ENCODE measurements at regions not wholly inside any gene's neighbourhood (a gene's known extent, or its start where the extent isn't known, plus 50 kb on each side); places are given as distances from the start of the nearest gene placed in this dataset. TPM values are rescaled to one million over a fixed set of nuclear protein-coding genes. Genes with fewer than 3 reads are reported as not detected.

DNA sequence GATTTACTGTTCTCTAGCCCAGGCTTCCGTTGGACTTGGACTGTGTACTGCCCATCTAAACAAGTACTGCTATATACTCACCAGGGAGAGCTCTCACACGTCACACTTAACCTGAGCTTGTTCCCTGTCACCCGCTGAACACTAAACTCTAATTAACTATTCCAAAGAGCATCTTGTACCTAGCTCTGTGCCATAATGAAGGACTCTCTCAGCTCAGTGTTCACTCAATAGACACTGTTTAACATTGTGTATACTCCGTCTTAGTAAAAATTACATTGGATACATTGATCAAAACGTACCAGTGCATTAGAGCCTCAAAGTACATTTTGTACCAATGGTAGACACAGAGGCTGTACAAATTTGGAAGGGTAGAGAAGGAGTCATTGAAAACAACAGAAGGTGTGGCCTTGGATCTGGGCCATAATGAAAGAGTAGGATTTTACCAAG is 55.4 kb upstream of the EPHA7 start:
- Histone ChIP-seq H3K4me2 (no peak overlapping the region), H3K79me2 (no peaks in the 10 kb centered on the region), H3K27ac (no peak overlapping the region), H3K9me3 (ENCODE audit: low read depth) (no peaks in the 10 kb centered on the region), H3K9me2 (replicated peaks; ENCODE audit: insufficient read depth) (no peaks in the 10 kb centered on the region), H2AFZ (no peak overlapping the region), H3K27me3 (no peaks in the 10 kb centered on the region), H3K4me3 (no peak overlapping the region), H3K4me1 (ENCODE audit: insufficient read depth) (no peaks in the 10 kb centered on the region), H3K36me3 (replicated peaks; ENCODE audit: insufficient read depth, low read depth) (no peaks in the 10 kb centered on the region), H4K20me1 (ENCODE audit: insufficient read depth, poor library complexity, severe bottlenecking) (no peaks in the 10 kb centered on the region)
- WGBS (ENCODE audit: low lambda C conversion rate, missing lambda C conversion rate), result 72% methylated on average over 5 of the region's 5 CpGs
- DNase-seq (ENCODE audit: low spot score), result peak; percentile 35
- no peak for TF ChIP-seq EZH2phosphoT487 (IDR thresholded peaks at IDR 0.05; ENCODE audit: low read depth, severe bottlenecking, unreplicated experiment)
- no peak for TF ChIP-seq EZH2 (IDR thresholded peaks at IDR 0.05; ENCODE audit: borderline replicate concordance)
- TF ChIP-seq, protein P1, sequence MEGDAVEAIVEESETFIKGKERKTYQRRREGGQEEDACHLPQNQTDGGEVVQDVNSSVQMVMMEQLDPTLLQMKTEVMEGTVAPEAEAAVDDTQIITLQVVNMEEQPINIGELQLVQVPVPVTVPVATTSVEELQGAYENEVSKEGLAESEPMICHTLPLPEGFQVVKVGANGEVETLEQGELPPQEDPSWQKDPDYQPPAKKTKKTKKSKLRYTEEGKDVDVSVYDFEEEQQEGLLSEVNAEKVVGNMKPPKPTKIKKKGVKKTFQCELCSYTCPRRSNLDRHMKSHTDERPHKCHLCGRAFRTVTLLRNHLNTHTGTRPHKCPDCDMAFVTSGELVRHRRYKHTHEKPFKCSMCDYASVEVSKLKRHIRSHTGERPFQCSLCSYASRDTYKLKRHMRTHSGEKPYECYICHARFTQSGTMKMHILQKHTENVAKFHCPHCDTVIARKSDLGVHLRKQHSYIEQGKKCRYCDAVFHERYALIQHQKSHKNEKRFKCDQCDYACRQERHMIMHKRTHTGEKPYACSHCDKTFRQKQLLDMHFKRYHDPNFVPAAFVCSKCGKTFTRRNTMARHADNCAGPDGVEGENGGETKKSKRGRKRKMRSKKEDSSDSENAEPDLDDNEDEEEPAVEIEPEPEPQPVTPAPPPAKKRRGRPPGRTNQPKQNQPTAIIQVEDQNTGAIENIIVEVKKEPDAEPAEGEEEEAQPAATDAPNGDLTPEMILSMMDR (IDR thresholded peaks at IDR 0.05; ENCODE audit: poor library complexity), result no peak

DNA sequence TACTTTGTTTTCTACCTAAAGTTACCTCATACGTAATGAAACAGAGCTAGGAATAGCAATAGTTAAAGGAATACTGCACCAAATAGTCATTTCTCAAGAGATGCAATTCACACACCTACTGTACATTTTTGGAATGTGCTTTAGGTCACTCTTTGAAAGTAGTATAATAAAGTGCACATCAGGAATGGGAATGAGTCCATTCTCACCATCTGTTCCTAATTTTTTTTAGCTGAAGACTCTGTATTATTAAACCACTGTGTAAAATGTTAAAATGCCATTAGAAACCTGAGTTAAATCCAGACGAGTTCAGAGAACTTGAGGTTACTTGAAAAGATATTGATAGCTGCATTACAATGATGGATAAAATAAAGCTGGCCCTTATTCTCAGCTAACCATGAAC is 51.9 kb upstream of the EPHA7 start:
- WGBS (ENCODE audit: low lambda C conversion rate, missing lambda C conversion rate), result 68% methylated on average over 2 of the region's 2 CpGs
- TF ChIP-seq, protein P1 (IDR thresholded peaks at IDR 0.05; ENCODE audit: poor library complexity), result no peak
- TF ChIP-seq EZH2phosphoT487 (IDR thresholded peaks at IDR 0.05; ENCODE audit: low read depth, severe bottlenecking, unreplicated experiment) (no peak), EZH2 (IDR thresholded peaks at IDR 0.05; ENCODE audit: borderline replicate concordance) (no peak)
- Histone ChIP-seq H3K9me2 (replicated peaks; ENCODE audit: insufficient read depth) (no peaks in the 10 kb centered on the region), H3K79me2 (no peaks in the 10 kb centered on the region), H3K4me3 (no peak overlapping the region), H2AFZ (no peak overlapping the region), H3K9me3 (ENCODE audit: low read depth) (no peaks in the 10 kb centered on the region), H3K4me2 (no peak overlapping the region), H3K36me3 (replicated peaks; ENCODE audit: insufficient read depth, low read depth) (no peaks in the 10 kb centered on the region), H3K27me3 (no peaks in the 10 kb centered on the region), H3K4me1 (ENCODE audit: insufficient read depth) (no peaks in the 10 kb centered on the region), H4K20me1 (ENCODE audit: insufficient read depth, poor library complexity, severe bottlenecking) (no peaks in the 10 kb centered on the region), H3K27ac (no peak overlapping the region)
- DNase-seq (ENCODE audit: low spot score), result no peak

Small RNA genes in the stretch of these regions (small RNA-seq; reads per million reads assigned to genes)
- gene AL078595.1 (not detected), gene RF00425 (not detected)
